ENCODE measurements at regions not wholly inside any gene's neighbourhood (a gene's known extent, or its start where the extent isn't known, plus 50 kb on each side); places are given as distances from the start of the nearest gene placed in this dataset.
"Not testable (repeated sequence)": the region's sequence is repeated elsewhere in the genome, so short reads cannot be mapped to it uniquely, and the experiment has no call there.

- DNase-seq (ENCODE audit: extremely low read depth in 1 of 2, low read depth in 1 of 2), result no peak
Observed at GRCh38 chr2:136715146-136715545, 50.2 kb upstream of the THSD7B start.

- DNase-seq (ENCODE audit: extremely low read depth in 1 of 2, low read depth in 1 of 2), result no peak
Observed at GRCh38 chr2:136714452-136714951, 50.8 kb upstream of the THSD7B start.

- no peak for DNase-seq (ENCODE audit: extremely low read depth in 1 of 2, low read depth in 1 of 2)
Observed at GRCh38 chr2:136713739-136714138, 51.6 kb upstream of the THSD7B start.

- DNase-seq (ENCODE audit: extremely low read depth in 1 of 2, low read depth in 1 of 2), result no peak
Observed at GRCh38 chr2:136705336-136705735, 60.0 kb upstream of the THSD7B start.

- DNase-seq (ENCODE audit: extremely low read depth in 1 of 2, low read depth in 1 of 2), result no peak
Observed at GRCh38 chr2:136703214-136703613, 62.1 kb upstream of the THSD7B start.

GRCh38 chr2:136696438-136696837 lies 68.9 kb upstream of the THSD7B start:
- DNase-seq (ENCODE audit: extremely low read depth in 1 of 2, low read depth in 1 of 2), result no peak

- no peak for DNase-seq (ENCODE audit: extremely low read depth in 1 of 2, low read depth in 1 of 2)
Observed at GRCh38 chr2:136693966-136694365, 71.4 kb upstream of the THSD7B start.

- DNase-seq (ENCODE audit: extremely low read depth in 1 of 2, low read depth in 1 of 2), result not testable (repeated sequence)
Observed at GRCh38 chr2:136680079-136680478, 85.3 kb upstream of the THSD7B start.

- DNase-seq (ENCODE audit: extremely low read depth in 1 of 2, low read depth in 1 of 2), result no peak
Observed at GRCh38 chr2:136665736-136666135, 99.6 kb upstream of the THSD7B start.

- no peak for DNase-seq (ENCODE audit: extremely low read depth in 1 of 2, low read depth in 1 of 2)
Observed at GRCh38 chr2:136664713-136665405, 100.5 kb upstream of the THSD7B start.

GRCh38 chr2:136658201-136658600 lies 107.1 kb upstream of the THSD7B start:
- DNase-seq (ENCODE audit: extremely low read depth in 1 of 2, low read depth in 1 of 2), result no peak

GRCh38 chr2:136653861-136654260 lies 111.5 kb upstream of the THSD7B start:
- no peak for DNase-seq (ENCODE audit: extremely low read depth in 1 of 2, low read depth in 1 of 2)

GRCh38 chr2:136651456-136652010 lies 113.8 kb upstream of the THSD7B start:
- DNase-seq (ENCODE audit: extremely low read depth in 1 of 2, low read depth in 1 of 2), result no peak

GRCh38 chr2:136647039-136647438 lies 118.3 kb upstream of the THSD7B start:
- no peak for DNase-seq (ENCODE audit: extremely low read depth in 1 of 2, low read depth in 1 of 2)

- no peak for DNase-seq (ENCODE audit: extremely low read depth in 1 of 2, low read depth in 1 of 2)
Observed at GRCh38 chr2:136645236-136645828, 120.0 kb upstream of the THSD7B start.

GRCh38 chr2:136639651-136640050 lies 125.7 kb upstream of the THSD7B start:
- DNase-seq (ENCODE audit: extremely low read depth in 1 of 2, low read depth in 1 of 2), result no peak

GRCh38 chr2:136638193-136638592 lies 127.2 kb upstream of the THSD7B start:
- no peak for DNase-seq (ENCODE audit: extremely low read depth in 1 of 2, low read depth in 1 of 2)

GRCh38 chr2:136637402-136637801 lies 127.9 kb upstream of the THSD7B start:
- no peak for DNase-seq (ENCODE audit: extremely low read depth in 1 of 2, low read depth in 1 of 2)

GRCh38 chr2:136628490-136628889 lies 136.9 kb upstream of the THSD7B start:
- no peak for DNase-seq (ENCODE audit: extremely low read depth in 1 of 2, low read depth in 1 of 2)

- DNase-seq (ENCODE audit: extremely low read depth in 1 of 2, low read depth in 1 of 2), result no peak
Observed at GRCh38 chr2:136613096-136613495, 152.2 kb upstream of the THSD7B start.

GRCh38 chr2:136612079-136612478 lies 153.3 kb upstream of the THSD7B start:
- DNase-seq (ENCODE audit: extremely low read depth in 1 of 2, low read depth in 1 of 2), result no peak

- DNase-seq (ENCODE audit: extremely low read depth in 1 of 2, low read depth in 1 of 2), result no peak
Observed at GRCh38 chr2:136611451-136611850, 153.9 kb upstream of the THSD7B start.

All from stimulated activated CD8-positive, alpha-beta memory T cell treated with anti-CD3 and anti-CD28 coated beads, Interleukin-7, amount 100 ng/mL, for 48 hours (primary cell).